GM18867 (cell line): ENCODE measurements at regions not wholly inside any gene's neighbourhood (a gene's known extent, or its start where the extent isn't known, plus 50 kb on each side); places are given as distances from the start of the nearest gene placed in this dataset.

Experiments used
- ATAC-seq: cut with Tn5 transposase; IDR thresholded peaks from one replicate; pipeline ENCODE4 v1.9.1; 2021; ENCODE audit warnings: mild to moderate bottlenecking, moderate library complexity; ENCODE audit not compliant: unreplicated experiment

- no peak for ATAC-seq
Observed at GRCh38 chr12:83198291-83199015, 511.7 kb downstream of the TMTC2 start.

GRCh38 chr12:83197483-83197914 is 510.8 kb downstream of the TMTC2 start:
- no peak for ATAC-seq

GRCh38 chr12:83196694-83197350 is 510.1 kb downstream of the TMTC2 start:
- no peak for ATAC-seq

GRCh38 chr12:83190631-83191390 is 504.1 kb downstream of the TMTC2 start:
- no peak for ATAC-seq

GRCh38 chr12:83186419-83186818 is 499.7 kb downstream of the TMTC2 start:
- ATAC-seq: no peak

- ATAC-seq: no peak
Observed at GRCh38 chr12:83185241-83185640, 498.5 kb downstream of the TMTC2 start.
